CD4-positive, alpha-beta T cell treated with Interleukin-17A for 4 hours (primary cell): ENCODE measurements at regions not wholly inside any gene's neighbourhood (a gene's known extent, or its start where the extent isn't known, plus 50 kb on each side); places are given as distances from the start of the nearest gene placed in this dataset.
"Not testable (repeated sequence)": the region's sequence is repeated elsewhere in the genome, so short reads cannot be mapped to it uniquely, and the experiment has no call there.

ENCODE experiments used
- DNase-seq: peaks from one replicate; pipeline ENCODE4 v3.0.0-alpha.2; 2020; ENCODE audit warnings: mixed read lengths

DNA sequence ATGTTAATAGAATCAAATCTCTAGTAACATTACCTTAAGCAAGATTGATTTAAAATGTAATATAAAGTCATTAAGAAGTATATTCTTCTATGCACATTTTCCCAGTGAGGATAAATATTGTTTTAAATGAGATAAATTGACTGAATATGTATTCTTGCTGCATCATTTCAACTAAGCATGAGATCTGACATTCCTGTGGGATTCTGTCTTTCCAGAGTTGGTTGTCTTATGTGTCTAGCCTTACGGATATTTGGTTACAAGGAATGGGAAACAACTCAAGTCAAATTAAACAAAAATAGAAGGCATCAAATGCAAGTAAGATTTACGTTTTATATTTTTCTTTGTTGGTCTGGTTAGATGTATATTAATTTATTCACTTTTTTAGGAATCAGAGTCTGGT, 287.5 kb downstream of the PTGER3 start:
- no peak for DNase-seq

DNA sequence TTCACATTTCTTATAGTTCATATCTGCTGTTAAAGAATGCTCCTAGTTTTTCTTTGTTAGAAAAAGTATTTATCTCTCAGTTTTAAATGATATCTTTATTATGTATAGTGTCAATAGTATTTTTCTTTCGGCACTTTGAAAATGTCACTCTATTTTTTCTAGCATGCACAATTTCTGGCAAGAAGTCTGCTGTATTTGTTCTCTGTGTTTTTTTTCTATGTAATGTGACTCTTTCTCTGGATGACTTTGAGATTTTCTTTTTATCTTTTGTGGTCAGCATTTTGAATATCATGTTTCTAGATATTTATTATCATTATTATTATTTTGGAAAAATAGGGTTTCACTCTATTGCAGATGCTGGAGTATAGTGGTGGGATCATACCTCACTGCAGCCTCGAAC, 285.2 kb downstream of the PTGER3 start:
- no peak for DNase-seq

DNA sequence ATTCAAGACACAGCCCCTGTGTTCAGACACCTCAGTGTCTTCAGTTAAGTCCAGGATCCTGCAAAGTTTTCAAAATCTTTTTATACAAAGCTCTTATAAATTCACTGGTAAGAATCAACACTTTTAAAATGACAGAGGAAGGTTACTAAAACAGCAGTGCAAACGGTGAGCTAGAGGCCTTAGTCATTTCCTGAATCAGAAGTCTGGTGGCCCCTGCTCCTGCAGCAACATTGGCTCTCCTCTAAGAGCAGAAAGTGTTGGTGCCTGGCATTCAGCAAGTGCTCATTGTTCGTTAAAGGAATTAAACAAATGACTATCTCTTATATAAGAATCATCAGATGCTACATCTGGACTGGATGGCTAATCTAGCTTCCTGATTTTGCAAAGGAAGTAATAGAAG, 282.9 kb downstream of the PTGER3 start:
- DNase-seq = no peak

DNA sequence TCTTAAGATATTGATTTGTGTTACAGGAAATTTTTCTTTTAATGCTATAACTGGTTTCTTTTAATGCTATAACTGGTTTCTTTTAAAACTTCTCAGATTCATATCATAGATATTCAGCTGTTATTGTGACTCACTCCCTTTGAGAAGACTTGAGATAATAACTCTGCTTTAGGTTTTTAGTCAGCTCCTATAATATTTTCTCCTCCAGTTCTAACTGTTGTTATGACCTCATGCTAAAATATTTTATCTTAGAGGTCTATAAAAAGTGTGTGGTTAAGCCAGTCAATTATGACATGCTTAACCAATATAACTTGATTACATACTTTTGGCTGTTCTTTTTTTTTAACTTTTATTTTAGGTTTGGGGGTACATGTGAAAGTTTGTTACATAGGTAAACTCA, 280.2 kb downstream of the PTGER3 start:
- no peak for DNase-seq

DNA sequence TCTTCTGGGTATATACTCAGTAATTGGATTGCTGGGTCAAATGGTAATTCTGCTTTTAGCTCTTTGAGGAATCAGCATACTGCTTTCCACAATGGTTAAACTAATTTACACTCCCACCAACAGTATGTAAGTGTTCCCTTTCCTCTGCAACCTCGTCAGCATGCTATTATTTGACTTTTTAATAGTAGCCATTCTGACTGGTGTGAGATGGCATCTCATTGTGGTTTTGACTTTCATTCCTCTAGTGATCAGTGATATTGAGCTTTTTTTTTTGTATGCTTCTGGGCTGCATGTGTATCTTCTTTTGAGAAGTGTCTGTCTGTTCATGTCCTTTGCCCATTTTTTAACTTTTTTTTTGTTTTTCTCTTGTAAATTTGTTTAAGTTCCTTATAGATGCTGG, 279.4 kb downstream of the PTGER3 start:
- no peak for DNase-seq

DNA sequence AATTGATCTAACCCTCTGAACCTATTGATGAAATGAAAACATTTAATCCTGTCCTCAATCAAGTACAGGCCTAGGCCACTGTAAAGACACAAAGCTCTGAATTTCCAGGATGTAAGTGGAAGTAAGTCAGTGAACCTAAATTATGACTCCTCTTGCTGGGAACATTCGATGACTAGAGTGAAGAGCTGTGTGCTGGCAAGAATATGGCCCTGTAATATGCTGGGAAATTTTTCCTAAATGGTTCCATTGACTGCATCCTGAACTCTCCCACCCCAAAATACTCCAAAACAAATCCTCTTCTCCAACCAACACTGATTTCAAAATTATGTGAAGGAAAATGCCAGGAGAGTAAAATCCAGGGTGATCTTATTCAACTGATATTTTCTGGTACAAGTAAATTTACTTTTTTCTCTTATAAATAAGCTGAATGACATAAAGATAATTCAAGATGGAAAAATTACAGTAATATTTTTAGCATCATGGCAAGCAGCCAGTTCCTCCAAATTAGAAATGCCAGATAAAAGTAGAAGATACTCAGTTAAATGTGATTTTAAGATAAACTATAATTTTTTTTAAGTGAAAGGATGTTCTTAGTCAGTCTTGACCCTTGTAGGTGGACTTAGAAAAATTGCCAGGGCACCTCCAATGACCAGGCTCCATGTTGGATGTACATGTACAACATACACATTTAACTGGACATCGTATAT, 269.4 kb downstream of the PTGER3 start:
- no peak for DNase-seq

DNA sequence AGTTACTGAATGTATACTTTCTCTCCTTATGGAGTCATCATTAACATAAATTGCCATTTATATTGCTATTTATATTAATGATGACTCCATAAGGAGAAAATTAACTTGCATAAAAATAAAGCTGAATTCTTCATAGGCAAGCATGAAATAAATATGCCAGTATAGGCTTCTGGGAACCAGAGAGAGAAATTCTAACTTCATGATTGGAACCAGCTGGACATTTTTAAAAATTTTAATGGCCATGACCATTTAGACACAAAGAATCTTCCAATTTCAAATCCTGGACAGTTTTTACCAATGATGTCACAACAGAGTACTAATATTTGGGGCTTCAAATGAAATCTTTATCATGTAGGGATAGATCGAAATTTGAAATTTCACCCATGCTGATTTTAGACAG, 268.7 kb downstream of the PTGER3 start:
- no peak for DNase-seq

DNA sequence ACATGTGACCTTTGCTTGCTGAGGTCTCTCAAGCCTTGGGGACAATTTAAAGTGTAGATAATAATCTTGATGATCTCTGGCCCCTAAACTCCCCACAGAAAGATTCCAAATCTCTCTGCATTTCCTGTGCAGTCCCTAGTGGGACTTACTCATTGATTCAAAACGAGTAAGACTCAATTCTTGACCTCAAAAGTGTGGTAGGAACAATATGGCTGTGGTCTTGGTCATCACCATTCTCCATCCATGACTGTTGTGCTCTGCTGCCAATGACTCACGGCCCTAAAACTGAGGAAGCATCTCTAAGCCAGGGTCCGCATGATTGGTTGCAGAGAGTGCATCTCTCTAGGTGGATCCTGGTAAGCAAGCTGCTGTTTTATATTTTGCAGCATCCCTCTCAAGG, 268.0 kb downstream of the PTGER3 start:
- no peak for DNase-seq

DNA sequence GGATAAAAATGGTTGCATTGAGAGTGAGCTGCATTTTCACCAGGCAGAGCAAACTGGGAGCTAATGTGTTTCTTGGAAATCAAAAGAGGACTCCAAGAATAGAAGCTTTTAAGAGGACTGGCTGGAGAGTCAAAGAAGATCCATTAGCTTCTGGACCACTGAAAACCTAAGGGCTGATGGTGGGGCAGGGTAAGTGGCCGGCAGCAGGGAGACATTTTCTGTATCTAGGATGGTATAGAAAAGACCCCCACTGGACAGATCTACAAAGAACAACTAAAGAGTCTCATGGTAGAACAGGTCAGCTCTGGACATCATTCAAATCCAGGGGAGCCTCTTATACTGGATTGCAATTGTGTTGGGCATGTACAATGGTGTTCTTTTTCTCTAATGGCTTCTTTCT, 262.3 kb downstream of the PTGER3 start:
- no peak for DNase-seq

DNA sequence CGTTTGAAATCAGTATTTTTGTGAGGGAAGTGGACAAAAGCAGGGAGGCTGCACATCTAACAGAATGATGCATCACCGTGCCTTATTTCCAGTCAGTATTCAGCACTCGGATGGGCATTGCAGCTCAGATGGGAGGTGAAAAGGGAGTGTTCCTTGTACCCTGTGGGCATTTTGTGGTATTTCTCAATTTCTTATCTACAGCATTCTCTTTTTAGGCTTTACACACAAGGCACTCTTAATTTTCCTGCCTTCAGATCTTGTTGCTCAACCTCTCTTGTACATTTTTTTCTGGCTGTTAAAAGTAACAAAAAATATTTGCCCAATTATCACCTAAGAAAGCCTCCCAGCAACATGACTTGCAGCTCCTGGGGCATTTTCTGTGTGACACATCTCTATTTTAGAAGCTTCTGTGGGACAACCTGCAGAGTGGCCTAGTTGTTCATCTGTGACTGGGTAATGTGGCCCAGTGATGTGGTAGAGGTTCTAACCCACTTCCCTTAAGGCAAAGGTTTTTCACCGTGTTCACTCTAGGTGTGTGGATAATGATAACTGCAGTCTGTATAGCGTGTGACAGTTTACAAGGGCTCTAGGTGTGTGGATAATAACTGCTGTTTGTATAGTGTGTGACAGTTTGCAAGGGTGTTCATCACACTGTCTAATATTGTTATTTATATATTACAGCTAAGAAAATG, 257.2 kb downstream of the PTGER3 start:
- DNase-seq = no peak

DNA sequence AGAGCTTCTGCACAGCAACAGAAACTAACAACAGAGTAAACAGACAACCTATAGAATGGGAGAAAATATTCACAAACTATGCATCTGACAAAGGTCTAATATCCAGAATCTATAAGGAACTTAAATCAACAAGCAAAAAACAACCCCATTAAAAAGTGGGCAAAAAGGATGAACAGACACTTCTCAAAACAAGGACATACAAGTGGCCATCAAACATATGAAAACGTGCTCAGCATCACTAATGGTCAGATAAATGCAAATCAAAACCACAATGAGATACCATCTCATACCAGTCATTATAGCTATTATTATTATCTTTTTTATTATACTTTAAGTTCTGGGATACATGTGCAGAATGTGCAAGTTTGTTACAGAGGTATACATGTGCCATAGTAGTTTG, 252.6 kb downstream of the PTGER3 start:
- DNase-seq = not testable (repeated sequence)

DNA sequence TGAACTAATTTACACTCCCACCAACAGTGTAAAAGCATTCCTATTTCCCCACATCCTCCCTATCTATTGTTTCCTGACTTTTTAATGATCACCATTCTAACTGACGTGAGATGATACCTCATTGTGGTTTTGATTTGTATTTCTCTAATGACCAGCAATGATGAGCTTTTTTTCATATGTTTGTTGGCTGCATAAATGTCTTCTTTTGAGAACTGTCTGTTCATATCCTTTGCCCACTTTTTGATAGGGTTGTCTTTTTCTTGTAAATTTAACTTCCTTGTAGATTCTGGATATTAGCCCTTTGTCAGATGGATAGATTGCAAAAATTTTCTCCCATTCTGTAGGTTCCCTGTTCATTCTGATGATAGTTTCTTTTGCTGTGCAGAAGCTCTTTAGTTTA, 251.3 kb downstream of the PTGER3 start:
- DNase-seq = not testable (repeated sequence)

DNA sequence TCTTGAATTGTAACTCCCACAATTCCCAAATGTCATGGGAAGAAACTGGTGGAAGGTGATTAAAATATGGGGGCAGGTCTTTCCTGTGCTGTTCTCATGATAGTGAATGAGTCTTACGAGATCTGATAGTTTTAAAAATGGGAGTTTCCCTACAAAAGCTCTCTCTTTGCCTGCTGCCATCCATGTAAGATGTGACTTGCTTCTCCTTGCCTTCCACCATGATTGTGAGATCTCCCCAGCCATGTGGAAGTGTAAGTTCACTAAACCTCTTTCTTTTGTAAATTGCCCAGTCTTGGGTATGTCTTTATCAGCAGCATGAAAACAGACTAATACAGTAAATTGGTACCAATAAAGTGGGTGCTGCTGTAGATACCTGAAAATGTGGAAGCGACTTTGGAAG, 245.0 kb downstream of the PTGER3 start:
- DNase-seq = not testable (repeated sequence)

DNA sequence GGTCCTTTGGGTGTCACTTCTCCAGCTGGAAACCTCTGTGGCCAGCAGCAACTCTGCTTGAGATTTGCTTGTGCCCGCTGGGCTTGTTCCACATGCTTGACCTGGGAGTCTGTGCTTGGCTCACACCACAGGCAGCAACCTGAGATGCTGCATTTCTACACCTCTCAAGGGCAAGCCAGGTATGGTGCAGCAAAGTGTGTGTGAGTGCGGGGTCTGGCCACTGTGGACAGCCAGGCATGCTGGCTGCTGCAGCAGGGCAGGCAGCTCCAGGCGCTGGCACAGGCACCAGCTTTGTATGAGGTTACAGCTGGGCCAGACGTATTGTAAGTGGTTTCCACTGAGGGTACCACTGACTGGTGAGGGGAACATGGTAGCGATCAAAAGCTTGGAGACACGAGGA, 242.0 kb downstream of the PTGER3 start:
- no peak for DNase-seq

DNA sequence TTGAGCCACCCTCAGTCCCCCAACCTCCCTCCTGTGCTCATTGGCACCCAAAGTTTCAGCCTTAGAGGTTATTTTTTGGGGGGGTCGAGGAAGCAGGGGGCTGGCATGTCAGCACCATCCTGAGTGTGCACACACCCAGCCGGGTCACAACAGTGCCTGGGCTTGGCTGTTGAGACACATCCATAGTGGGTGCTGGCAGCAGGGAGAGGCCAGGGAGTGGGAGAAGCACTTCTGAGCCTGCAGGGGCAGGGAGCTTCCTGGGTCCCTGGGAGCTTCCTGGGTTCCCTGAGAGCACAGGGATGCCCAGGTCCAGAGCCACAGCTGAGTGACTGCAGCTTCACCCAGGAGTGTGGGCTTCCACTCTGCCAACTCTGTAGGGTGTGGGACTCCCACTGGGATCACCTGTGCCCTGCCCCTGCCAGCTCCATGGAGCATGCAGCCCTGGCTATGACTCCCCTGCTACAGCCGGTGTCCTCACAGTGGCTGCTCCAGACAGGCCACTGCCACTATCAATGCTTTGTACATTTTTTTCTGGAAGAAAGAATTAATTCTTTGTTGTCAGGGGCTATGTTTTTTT, 240.4 kb downstream of the PTGER3 start:
- no peak for DNase-seq

DNA sequence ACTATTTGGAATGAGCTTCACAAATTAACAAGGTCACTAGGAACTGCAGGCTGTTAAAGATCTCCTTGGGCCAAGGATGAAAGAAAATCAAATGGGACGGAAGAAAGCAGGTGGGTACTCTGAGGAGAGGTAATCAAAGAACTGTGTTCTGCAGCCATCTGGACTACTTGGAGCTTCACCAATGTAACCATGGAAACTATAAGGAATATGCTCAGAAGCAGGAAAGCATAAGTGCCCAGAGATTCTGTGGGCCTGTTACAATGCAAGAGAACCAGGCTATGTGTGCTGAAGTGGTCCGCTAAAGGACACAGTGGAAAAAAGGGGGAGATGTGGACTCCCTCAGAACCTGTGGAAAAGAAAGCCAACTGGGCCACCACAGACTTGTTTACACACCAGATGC, 238.5 kb downstream of the PTGER3 start:
- DNase-seq = no peak

DNA sequence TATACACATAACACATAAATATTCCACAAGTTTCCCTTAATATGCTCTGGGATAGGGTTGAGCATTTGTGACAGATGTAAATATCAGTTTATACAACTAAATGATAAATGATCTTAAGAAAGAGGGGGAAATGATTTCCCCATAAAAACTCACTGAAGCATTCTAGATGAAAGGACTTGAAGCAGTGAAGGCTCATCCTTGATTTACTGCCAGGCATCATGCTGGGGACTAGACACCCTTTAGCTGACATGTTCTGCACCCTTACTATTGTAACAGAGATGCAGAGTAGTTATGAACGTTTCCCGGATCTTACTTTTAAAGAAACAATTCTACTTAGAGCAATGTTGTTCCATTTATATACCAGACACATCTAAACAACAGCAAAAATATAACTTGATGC, 235.8 kb downstream of the PTGER3 start:
- DNase-seq = no peak

DNA sequence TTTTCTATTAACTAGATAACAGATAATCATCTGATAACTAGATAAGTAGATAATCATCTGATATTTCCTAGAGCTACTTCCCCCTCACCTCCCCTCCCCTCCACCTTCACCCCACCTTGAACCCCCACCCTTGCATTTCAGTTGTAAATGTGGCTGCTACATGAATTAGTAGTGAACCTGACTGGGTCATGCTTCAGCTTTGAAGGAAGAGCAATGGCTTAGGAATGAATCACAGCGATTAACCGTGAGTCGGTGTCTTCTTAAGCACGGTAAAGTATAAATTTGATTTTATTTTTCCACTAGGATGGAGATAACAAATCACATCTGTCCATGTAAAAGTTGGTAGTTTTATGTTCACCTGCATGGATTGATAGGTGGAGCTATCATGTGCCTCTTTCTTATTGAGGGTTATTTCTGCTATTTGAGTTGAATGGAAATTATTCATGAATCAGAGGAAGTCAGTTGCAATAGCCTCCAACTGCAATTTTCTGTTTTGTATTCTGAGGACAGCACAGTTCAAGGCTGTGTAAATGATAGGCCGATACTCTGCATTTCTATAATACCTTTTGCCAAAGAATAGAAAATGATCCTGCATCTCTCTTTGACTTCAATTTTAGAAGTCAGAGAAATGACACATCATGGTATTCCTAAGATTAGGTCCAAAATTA, 235.0 kb downstream of the PTGER3 start:
- DNase-seq = no peak

DNA sequence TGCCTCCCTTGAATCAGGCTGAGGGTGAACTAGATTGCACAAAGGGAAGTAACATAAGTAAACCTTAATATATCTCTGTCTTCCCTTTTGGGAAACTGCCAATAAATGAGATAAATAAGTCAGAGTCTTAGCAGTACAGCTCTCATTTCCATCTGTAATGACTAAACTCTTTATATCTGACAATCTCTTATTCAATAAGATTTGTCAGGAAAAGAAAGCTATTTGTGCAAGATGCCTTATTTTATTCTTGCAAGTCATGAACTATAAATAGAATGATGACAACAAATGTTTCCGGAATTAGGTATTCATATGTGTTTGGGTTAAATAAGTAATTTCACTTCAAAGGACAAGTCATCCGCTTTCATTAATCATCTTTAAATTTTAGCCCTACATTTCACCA, 229.2 kb downstream of the PTGER3 start:
- no peak for DNase-seq

DNA sequence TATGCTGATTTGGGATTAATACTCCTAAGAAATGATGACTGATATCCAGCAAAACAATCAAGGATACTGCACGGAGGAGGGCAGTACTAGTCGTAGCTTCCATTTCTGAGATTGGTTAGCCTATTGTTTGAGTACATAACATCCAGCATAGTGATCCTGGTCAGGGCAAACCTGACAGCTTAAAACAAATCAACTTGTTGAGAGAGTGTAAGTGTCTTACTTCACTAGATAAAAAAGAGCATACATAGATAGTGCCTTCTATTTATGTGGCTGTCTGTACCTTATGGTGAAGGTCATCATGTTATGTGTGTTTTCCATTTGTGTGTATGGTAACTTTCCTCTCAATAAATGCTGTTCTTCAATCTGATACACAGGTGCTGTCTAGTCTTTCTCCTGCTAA, 228.4 kb downstream of the PTGER3 start:
- no peak for DNase-seq

DNA sequence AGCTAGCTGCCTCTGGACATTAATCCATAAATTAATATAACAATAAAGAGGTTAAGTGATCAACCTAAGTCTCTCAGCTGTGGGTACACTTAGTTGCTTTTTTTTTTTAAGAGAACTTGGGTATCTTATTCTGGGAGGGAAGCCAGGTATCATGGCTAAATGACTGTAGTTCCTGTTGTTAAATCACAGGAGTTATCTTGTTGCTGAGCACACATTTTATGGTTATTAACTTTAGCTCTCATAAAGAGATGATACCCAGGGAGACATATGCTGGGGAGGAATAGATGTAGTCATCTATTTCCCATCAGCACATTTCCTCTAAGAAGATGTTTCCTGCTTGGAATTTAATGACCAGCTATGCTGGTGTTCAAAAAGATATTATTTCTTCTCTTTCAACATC, 227.8 kb downstream of the PTGER3 start:
- DNase-seq = no peak

DNA sequence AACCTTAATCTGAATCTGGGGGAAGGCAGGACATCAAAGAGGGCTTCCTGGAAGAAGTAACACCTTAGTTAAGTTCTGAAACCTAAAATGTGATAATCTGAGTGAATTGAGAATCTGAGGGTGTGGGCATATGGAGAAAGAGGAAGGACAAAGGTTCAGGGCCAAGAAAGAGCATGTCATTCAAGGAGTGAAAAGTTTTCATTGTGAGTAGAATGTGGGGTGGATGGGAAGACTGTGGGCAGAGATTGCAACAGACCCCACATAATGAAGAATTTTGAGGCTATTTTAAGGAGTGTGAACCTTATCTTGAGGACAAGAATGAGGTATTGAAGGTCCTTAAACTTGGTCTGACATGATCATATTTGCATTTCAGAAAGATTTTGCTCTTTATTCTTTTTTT, 227.2 kb downstream of the PTGER3 start:
- DNase-seq = no peak

DNA sequence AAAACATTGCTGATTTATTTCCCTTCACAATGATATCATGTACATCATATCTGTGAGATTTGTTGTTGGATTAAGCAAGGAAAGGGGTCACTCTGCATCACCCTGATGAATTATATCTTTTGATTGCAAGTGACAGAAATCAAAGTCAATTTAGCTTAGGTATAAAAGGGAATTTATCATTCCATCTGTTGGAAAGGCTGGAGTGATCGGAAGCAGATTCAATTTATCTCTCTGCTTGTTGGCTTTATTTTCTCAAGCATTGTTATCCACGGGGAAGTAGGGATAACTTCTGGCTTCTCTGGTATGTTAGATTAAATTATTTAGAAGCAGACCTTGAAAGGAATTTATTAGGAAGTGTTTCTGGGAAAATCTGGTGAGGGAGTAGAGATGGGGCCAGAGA, 226.6 kb downstream of the PTGER3 start:
- DNase-seq = no peak

DNA sequence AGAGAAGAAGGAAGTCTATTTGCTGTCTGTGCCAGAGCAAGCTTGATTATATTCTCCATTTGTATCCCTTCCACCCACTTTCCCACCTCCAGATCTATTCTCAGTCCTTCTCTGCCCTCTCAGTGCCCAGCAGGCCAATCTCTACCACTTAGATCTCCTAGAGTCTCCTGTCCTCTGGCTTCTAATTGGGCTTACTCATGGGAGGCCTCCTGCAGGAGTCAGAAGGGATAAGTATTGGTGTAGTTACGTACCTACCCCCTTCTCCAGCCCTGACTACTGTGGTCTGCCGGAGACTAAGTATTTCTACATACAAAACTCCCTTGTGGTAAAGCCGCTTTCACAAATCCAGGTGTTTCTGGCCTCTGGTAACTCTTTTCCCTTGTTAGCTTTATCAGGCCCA, 221.2 kb downstream of the PTGER3 start:
- DNase-seq = no peak
